GM12878 (cell line): ENCODE measurements at regions not wholly inside any gene's neighbourhood (a gene's known extent, or its start where the extent isn't known, plus 50 kb on each side); places are given as distances from the start of the nearest gene placed in this dataset.

ENCODE experiments used
- ATAC-seq: fragments of 200-7000 bp; cut with Tn5 transposase; 3 replicates; pipeline ENCODE4 v1.9.1; 2020; ENCODE audit warnings: mild to moderate bottlenecking, moderate library complexity
- BruUV-seq: library from RNA; stranded (reverse); fragments of 400-500 nt; replicated peaks from 2 replicates; lab custom pipeline; 2021; lab: Mats Ljungman, UMichigan
- CTCF ChIA-PET: fragments of 300-600 bp; sonication (Branson Sonifier 250); formaldehyde crosslinking; extraction: SDS; loops from one replicate; lab custom pipeline; 2021; ENCODE audit warnings: inconsistent platforms; lab: Yijun Ruan, JAX
- POLR2A ChIA-PET: fragments of 350-600 bp; formaldehyde crosslinking; extraction: SDS; loops from one replicate; lab custom pipeline; 2021; ENCODE audit warnings: inconsistent platforms; lab: Charles Lee
- RAD21 ChIA-PET: fragments of 300-600 bp; sonication (Branson Sonifier 250); formaldehyde crosslinking; loops from one replicate; lab custom pipeline; 2023; ENCODE audit warnings: antibody characterized with exemption; ENCODE audit not compliant: unreplicated experiment; lab: Charles Lee
- SMC1A ChIA-PET: fragments of 300-600 bp; sonication (Branson Sonifier 250); formaldehyde crosslinking; loops from one replicate; lab custom pipeline; 2023; ENCODE audit not compliant: unreplicated experiment, uncharacterized antibody; lab: Charles Lee
- DNase-seq: peaks from one replicate; pipeline ENCODE4 v3.0.0-alpha.2; 2011; ENCODE audit warnings: low read depth, low spot score
- FAIRE-seq: peaks from 3 replicates; lab custom pipeline; 2011; peaks lifted over from hg19 to GRCh38; lab: Jason Lieb, UNC
- H2AFZ ChIP-seq: 2 replicates; pipeline ENCODE4 v1.6.0; 2011; ENCODE audit warnings: low read depth, low read length, control low read depth; ENCODE audit not compliant: control insufficient read depth
- H3K27ac ChIP-seq: 2 replicates; pipeline ENCODE4 v1.5.1; 2011; ENCODE audit warnings: control low read depth; ENCODE audit not compliant: control insufficient read depth, insufficient read depth
- H3K27me3 ChIP-seq, 2 experiments: replicated peaks in 1 of 2; 2 replicates each; pipeline versions ENCODE4 v1.6.0 to v1.6.1; 2011; ENCODE audit warnings: low read length in 1 of 2; ENCODE audit not compliant: control insufficient read depth in 2 of 2, insufficient read depth in 2 of 2
- H3K36me3 ChIP-seq, 2 experiments: 2 replicates each; pipeline ENCODE4 v1.5.1; 2011; ENCODE audit warnings: low read length in 1 of 2; ENCODE audit not compliant: control insufficient read depth in 2 of 2, insufficient read depth in 2 of 2
- H3K4me1 ChIP-seq: 2 replicates; pipeline ENCODE4 v1.6.1; 2011; ENCODE audit warnings: mild to moderate bottlenecking, low read length, moderate library complexity, mixed read lengths; ENCODE audit not compliant: control insufficient read depth, insufficient read depth
- H3K4me2 ChIP-seq: 2 replicates; pipeline ENCODE4 v1.6.0; 2011; ENCODE audit warnings: control low read depth; ENCODE audit not compliant: control insufficient read depth, insufficient read depth
- H3K4me3 ChIP-seq: fragments of 200-600 bp; sonication (generic); 2 replicates; pipeline ENCODE4 v1.5.1; 2016
- H3K79me2 ChIP-seq: 2 replicates; pipeline ENCODE4 v1.6.0; 2011; ENCODE audit warnings: low read length; ENCODE audit not compliant: control insufficient read depth, insufficient read depth
- H3K9ac ChIP-seq: 2 replicates; pipeline ENCODE4 v1.8.0; 2011; ENCODE audit warnings: low read length, control low read depth, mixed read lengths; ENCODE audit not compliant: control insufficient read depth, insufficient read depth
- H3K9me3 ChIP-seq: replicated peaks from 3 replicates; pipeline ENCODE4 v1.5.1; 2011; ENCODE audit warnings: mild to moderate bottlenecking, low read length; ENCODE audit not compliant: control insufficient read depth, insufficient read depth
- H4K20me1 ChIP-seq: 2 replicates; pipeline ENCODE4 v1.6.0; 2011; ENCODE audit not compliant: control insufficient read depth, insufficient read depth
- FOS ChIP-seq: IDR thresholded peaks from 3 replicates; pipeline ENCODE4 v1.6.1; 2011; ENCODE audit warnings: borderline replicate concordance; ENCODE audit not compliant: insufficient read length; ENCODE audit errors: extremely low read depth
- NFYA ChIP-seq: IDR thresholded peaks from 2 replicates; pipeline ENCODE4 v1.6.1; 2011; ENCODE audit warnings: low read depth, mild to moderate bottlenecking, low read length, improper control_type of control experiment, borderline replicate concordance
- NR2C1 ChIP-seq: fragments of 450-650 bp; IDR thresholded peaks from 2 replicates; pipeline ENCODE4 v1.6.1; 2017; ENCODE audit warnings: antibody characterized with exemption, mild to moderate bottlenecking, moderate library complexity
- SMARCA5 ChIP-seq: fragments of 450-650 bp; IDR thresholded peaks from 2 replicates; pipeline ENCODE4 v1.6.1; 2017; ENCODE audit warnings: mild to moderate bottlenecking
- ZNF274 ChIP-seq: IDR thresholded peaks from one replicate; pipeline ENCODE4 v1.8.0; 2011; ENCODE audit not compliant: insufficient read length, insufficient read depth
- ZNF384 ChIP-seq: IDR thresholded peaks from 2 replicates; pipeline ENCODE4 v1.6.1; 2012; ENCODE audit warnings: low read depth, mild to moderate bottlenecking, low read length, improper control_type of control experiment, borderline replicate concordance
- WGBS: methylation state at CpG from one replicate; pipeline ENCODE4 v1.1.6; 2016; ENCODE audit warnings: low lambda C conversion rate; ENCODE audit not compliant: insufficient replicate concordance, insufficient coverage; ENCODE audit errors: missing lambda C conversion rate; 5-methylcytosine and 5-hydroxymethylcytosine counted together
- in situ Hi-C: fragments of 300-500 bp; cut with MboI; formaldehyde crosslinking; loops from 9 replicates; pipeline ENCODE4 v1.14.3; 2018; ENCODE audit warnings: mixed read lengths
- intact Hi-C: fragments of 100-400 bp; cut with micrococcal nuclease; formaldehyde crosslinking; loops from one replicate; pipeline ENCODE4 v1.14.2; 2022; ENCODE audit not compliant: unreplicated experiment
- TF ChIP-seq, protein P1 (sequence below): fragments of 450-650 bp; IDR thresholded peaks from 2 replicates; pipeline ENCODE4 v1.6.1; 2016; ENCODE audit warnings: mild to moderate bottlenecking, moderate library complexity, borderline replicate concordance
- TF ChIP-seq, protein P2 (sequence below): fragments of 450-650 bp; IDR thresholded peaks from 2 replicates; pipeline ENCODE4 v1.6.1; 2017; ENCODE audit warnings: borderline replicate concordance
- TF ChIP-seq, protein P3 (sequence below): IDR thresholded peaks from 2 replicates; pipeline ENCODE4 v1.6.1; 2012; ENCODE audit warnings: improper control_type of control experiment, low read depth, low read length; ENCODE audit not compliant: insufficient replicate concordance
- TF ChIP-seq, protein P4 (sequence below): fragments of 450-650 bp; formaldehyde crosslinking; IDR thresholded peaks from 2 replicates; pipeline ENCODE4 v1.4.0; 2020; ENCODE audit warnings: mild to moderate bottlenecking, moderate library complexity

DNA sequence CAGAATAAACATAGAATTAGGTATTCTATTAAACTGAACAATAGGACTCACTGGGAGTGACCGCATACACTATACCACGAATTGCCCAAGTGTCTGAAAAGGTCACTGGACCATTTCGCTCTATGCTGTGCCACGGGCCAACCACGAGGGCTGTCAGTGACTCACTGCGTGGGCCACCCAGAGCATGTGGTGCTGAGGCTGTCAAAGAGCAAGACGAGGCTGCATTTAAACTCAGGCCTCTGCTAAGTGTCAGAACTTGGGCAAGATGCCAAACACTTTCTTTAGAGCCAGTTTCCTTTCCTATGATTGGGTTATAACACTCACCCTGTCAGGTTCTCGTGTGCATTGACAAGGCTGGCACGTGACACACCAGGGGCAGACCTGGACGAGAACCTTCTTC, 97.5 kb downstream of the SH3YL1 start:
- DNase-seq = no peak
- no peak overlapping the region for H3K27ac ChIP-seq
- H3K79me2 ChIP-seq = no peaks in the 10 kb centered on the region
- H3K4me2 ChIP-seq = no peak overlapping the region
- in situ Hi-C loops = no loop called here
- no peaks in the 10 kb centered on the region for H3K9me3 ChIP-seq
- H4K20me1 ChIP-seq = no peaks in the 10 kb centered on the region
- 5% methylated on average over 10 of the region's 10 CpGs for WGBS
- ChIA-PET CTCF (no interaction called here), RAD21 (no interaction called here), POLR2A (no interaction called here), SMC1A (no interaction called here)
- no peak for FAIRE-seq
- no peak for ATAC-seq
- intact Hi-C loops = no loop called here
- H3K36me3 ChIP-seq = no peaks in the 10 kb centered on the region
- no peak overlapping the region for H3K9ac ChIP-seq
- H3K27me3 ChIP-seq = no peaks in the 10 kb centered on the region
- no peak overlapping the region for H2AFZ ChIP-seq
- no TSS peak for BruUV-seq
- H3K4me3 ChIP-seq = no peak overlapping the region
- no peaks in the 10 kb centered on the region for H3K4me1 ChIP-seq
- TF ChIP-seq NFYA = no peak
- TF ChIP-seq, protein P1, sequence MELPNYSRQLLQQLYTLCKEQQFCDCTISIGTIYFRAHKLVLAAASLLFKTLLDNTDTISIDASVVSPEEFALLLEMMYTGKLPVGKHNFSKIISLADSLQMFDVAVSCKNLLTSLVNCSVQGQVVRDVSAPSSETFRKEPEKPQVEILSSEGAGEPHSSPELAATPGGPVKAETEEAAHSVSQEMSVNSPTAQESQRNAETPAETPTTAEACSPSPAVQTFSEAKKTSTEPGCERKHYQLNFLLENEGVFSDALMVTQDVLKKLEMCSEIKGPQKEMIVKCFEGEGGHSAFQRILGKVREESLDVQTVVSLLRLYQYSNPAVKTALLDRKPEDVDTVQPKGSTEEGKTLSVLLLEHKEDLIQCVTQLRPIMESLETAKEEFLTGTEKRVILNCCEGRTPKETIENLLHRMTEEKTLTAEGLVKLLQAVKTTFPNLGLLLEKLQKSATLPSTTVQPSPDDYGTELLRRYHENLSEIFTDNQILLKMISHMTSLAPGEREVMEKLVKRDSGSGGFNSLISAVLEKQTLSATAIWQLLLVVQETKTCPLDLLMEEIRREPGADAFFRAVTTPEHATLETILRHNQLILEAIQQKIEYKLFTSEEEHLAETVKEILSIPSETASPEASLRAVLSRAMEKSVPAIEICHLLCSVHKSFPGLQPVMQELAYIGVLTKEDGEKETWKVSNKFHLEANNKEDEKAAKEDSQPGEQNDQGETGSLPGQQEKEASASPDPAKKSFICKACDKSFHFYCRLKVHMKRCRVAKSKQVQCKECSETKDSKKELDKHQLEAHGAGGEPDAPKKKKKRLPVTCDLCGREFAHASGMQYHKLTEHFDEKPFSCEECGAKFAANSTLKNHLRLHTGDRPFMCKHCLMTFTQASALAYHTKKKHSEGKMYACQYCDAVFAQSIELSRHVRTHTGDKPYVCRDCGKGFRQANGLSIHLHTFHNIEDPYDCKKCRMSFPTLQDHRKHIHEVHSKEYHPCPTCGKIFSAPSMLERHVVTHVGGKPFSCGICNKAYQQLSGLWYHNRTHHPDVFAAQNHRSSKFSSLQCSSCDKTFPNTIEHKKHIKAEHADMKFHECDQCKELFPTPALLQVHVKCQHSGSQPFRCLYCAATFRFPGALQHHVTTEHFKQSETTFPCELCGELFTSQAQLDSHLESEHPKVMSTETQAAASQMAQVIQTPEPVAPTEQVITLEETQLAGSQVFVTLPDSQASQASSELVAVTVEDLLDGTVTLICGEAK = no peak
- TF ChIP-seq SMARCA5 = no peak
- TF ChIP-seq NR2C1 = no peak
- no peak for TF ChIP-seq FOS
- TF ChIP-seq, protein P2, sequence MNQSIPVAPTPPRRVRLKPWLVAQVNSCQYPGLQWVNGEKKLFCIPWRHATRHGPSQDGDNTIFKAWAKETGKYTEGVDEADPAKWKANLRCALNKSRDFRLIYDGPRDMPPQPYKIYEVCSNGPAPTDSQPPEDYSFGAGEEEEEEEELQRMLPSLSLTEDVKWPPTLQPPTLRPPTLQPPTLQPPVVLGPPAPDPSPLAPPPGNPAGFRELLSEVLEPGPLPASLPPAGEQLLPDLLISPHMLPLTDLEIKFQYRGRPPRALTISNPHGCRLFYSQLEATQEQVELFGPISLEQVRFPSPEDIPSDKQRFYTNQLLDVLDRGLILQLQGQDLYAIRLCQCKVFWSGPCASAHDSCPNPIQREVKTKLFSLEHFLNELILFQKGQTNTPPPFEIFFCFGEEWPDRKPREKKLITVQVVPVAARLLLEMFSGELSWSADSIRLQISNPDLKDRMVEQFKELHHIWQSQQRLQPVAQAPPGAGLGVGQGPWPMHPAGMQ = no peak
- TF ChIP-seq, protein P3, sequence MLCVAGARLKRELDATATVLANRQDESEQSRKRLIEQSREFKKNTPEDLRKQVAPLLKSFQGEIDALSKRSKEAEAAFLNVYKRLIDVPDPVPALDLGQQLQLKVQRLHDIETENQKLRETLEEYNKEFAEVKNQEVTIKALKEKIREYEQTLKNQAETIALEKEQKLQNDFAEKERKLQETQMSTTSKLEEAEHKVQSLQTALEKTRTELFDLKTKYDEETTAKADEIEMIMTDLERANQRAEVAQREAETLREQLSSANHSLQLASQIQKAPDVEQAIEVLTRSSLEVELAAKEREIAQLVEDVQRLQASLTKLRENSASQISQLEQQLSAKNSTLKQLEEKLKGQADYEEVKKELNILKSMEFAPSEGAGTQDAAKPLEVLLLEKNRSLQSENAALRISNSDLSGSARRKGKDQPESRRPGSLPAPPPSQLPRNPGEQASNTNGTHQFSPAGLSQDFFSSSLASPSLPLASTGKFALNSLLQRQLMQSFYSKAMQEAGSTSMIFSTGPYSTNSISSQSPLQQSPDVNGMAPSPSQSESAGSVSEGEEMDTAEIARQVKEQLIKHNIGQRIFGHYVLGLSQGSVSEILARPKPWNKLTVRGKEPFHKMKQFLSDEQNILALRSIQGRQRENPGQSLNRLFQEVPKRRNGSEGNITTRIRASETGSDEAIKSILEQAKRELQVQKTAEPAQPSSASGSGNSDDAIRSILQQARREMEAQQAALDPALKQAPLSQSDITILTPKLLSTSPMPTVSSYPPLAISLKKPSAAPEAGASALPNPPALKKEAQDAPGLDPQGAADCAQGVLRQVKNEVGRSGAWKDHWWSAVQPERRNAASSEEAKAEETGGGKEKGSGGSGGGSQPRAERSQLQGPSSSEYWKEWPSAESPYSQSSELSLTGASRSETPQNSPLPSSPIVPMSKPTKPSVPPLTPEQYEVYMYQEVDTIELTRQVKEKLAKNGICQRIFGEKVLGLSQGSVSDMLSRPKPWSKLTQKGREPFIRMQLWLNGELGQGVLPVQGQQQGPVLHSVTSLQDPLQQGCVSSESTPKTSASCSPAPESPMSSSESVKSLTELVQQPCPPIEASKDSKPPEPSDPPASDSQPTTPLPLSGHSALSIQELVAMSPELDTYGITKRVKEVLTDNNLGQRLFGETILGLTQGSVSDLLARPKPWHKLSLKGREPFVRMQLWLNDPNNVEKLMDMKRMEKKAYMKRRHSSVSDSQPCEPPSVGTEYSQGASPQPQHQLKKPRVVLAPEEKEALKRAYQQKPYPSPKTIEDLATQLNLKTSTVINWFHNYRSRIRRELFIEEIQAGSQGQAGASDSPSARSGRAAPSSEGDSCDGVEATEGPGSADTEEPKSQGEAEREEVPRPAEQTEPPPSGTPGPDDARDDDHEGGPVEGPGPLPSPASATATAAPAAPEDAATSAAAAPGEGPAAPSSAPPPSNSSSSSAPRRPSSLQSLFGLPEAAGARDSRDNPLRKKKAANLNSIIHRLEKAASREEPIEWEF = no peak
- no peak for TF ChIP-seq ZNF274
- TF ChIP-seq ZNF384 = no peak
- TF ChIP-seq, protein P4, sequence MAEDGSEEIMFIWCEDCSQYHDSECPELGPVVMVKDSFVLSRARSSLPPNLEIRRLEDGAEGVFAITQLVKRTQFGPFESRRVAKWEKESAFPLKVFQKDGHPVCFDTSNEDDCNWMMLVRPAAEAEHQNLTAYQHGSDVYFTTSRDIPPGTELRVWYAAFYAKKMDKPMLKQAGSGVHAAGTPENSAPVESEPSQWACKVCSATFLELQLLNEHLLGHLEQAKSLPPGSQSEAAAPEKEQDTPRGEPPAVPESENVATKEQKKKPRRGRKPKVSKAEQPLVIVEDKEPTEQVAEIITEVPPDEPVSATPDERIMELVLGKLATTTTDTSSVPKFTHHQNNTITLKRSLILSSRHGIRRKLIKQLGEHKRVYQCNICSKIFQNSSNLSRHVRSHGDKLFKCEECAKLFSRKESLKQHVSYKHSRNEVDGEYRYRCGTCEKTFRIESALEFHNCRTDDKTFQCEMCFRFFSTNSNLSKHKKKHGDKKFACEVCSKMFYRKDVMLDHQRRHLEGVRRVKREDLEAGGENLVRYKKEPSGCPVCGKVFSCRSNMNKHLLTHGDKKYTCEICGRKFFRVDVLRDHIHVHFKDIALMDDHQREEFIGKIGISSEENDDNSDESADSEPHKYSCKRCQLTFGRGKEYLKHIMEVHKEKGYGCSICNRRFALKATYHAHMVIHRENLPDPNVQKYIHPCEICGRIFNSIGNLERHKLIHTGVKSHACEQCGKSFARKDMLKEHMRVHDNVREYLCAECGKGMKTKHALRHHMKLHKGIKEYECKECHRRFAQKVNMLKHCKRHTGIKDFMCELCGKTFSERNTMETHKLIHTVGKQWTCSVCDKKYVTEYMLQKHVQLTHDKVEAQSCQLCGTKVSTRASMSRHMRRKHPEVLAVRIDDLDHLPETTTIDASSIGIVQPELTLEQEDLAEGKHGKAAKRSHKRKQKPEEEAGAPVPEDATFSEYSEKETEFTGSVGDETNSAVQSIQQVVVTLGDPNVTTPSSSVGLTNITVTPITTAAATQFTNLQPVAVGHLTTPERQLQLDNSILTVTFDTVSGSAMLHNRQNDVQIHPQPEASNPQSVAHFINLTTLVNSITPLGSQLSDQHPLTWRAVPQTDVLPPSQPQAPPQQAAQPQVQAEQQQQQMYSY (CRISPR knock-in tag) = no peak
